HepG2 (cell line): ENCODE measurements at regions not wholly inside any gene's neighbourhood (a gene's known extent, or its start where the extent isn't known, plus 50 kb on each side); places are given as distances from the start of the nearest gene placed in this dataset.

Experiments used
- CBX1 ChIP-seq: IDR thresholded peaks from one replicate; pipeline ENCODE4 v1.6.1; 2016; ENCODE audit warnings: antibody characterized with exemption, low read depth
- CBX2 ChIP-seq, 2 experiments: fragments of 200-600 bp in 1 of 2; sonication (generic); formaldehyde crosslinking in 1 of 2; IDR thresholded peaks; 2 replicates each; pipeline versions ENCODE4 v1.7.0 to v1.8.1; 2018 to 2022; ENCODE audit warnings: low read depth in 2 of 2, low read length in 1 of 2, mild to moderate bottlenecking in 1 of 2, missing genetic modification reagents in 1 of 2
- CEBPB ChIP-seq: IDR thresholded peaks from 2 replicates; pipeline ENCODE4 v1.6.1; 2011; ENCODE audit warnings: low read depth, low read length, improper control_type of control experiment, borderline replicate concordance
- CTCF ChIP-seq: sonication (generic); formaldehyde crosslinking; IDR thresholded peaks from 2 replicates; pipeline ENCODE4 v1.5.0; 2020; ENCODE audit warnings: mild to moderate bottlenecking, missing genetic modification reagents, moderate library complexity
- FOXJ3 ChIP-seq: sonication (generic); formaldehyde crosslinking; IDR thresholded peaks from 2 replicates; pipeline ENCODE4 v1.4.0; 2020; ENCODE audit warnings: missing genetic modification reagents, mild to moderate bottlenecking, borderline replicate concordance
- MZF1 ChIP-seq: sonication (generic); formaldehyde crosslinking; IDR thresholded peaks from 2 replicates; pipeline ENCODE4 v1.8.1; 2023; ENCODE audit warnings: mild to moderate bottlenecking, missing genetic modification reagents, borderline replicate concordance
- NR3C1 ChIP-seq: sonication (generic); formaldehyde crosslinking; IDR thresholded peaks from 2 replicates; pipeline ENCODE4 v1.4.0; 2020; ENCODE audit warnings: missing genetic modification reagents
- PAX8 ChIP-seq: sonication (generic); formaldehyde crosslinking; IDR thresholded peaks from 2 replicates; pipeline ENCODE4 v1.8.0; 2022; ENCODE audit warnings: mild to moderate bottlenecking, missing genetic modification reagents, borderline replicate concordance
- PCBP1 ChIP-seq: fragments of 200-400 bp; formaldehyde crosslinking; IDR thresholded peaks from 2 replicates; pipeline ENCODE4 v1.6.1; 2017; ENCODE audit warnings: mild to moderate bottlenecking, low read depth, low read length, borderline replicate concordance
- RFX5 ChIP-seq: IDR thresholded peaks from 2 replicates; pipeline ENCODE4 v1.6.1; 2011; ENCODE audit warnings: low read depth, low read length, improper control_type of control experiment
- TP53 ChIP-seq: sonication (generic); formaldehyde crosslinking; conservative IDR thresholded peaks from 2 replicates; pipeline ENCODE4 v1.4.0; 2020; ENCODE audit warnings: missing genetic modification reagents
- ZNF746 ChIP-seq: sonication (generic); formaldehyde crosslinking; IDR thresholded peaks from 2 replicates; pipeline ENCODE4 v1.8.0; 2022; ENCODE audit warnings: mild to moderate bottlenecking, missing genetic modification reagents
- ZNF790 ChIP-seq: sonication (generic); formaldehyde crosslinking; IDR thresholded peaks from 2 replicates; pipeline ENCODE4 v1.8.0; 2022; ENCODE audit warnings: missing genetic modification reagents, mild to moderate bottlenecking, borderline replicate concordance
- ZZZ3 ChIP-seq: sonication (generic); formaldehyde crosslinking; IDR thresholded peaks from 2 replicates; pipeline ENCODE4 v1.4.0; 2020; ENCODE audit warnings: missing genetic modification reagents, mild to moderate bottlenecking, borderline replicate concordance

DNA sequence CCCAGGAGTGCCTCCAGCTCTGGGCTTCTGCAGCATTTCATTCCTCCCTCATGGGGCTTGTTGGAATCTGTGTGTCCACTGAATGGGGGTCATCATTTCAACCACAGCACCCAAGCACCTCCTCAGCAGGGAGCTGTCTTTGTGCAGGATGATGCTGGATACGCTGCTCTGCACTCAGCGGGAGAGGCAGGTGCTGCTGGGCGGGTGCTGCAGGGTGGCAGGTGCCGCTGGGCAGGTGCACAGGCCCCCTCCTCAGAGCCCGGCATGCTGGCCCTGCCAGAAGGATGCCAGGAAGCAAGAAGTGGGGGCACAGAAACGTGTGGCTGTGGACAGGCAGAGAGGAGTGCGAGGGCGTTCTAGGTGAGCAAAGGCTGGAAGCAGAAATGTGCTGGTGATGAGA, 121.8 kb upstream of the VSTM2B start:
- TF ChIP-seq ZZZ3 (no peak), TP53 (CRISPR knock-in tag) (no peak), NR3C1 (CRISPR knock-in tag) (no peak), CBX1 (no peak), CEBPB (no peak), FOXJ3 (CRISPR knock-in tag) (no peak), ZNF746 (no peak), PCBP1 (no peak), CTCF (no peak), RFX5 (no peak), PAX8 (no peak), ZNF790 (CRISPR knock-in tag) (no peak), CBX2 (IDR thresholded peaks at IDR 0.05; ENCODE audit: low read depth, low read length) (no peak), CBX2 (CRISPR knock-in tag; IDR thresholded peaks at IDR 0.05; ENCODE audit: low read depth) (no peak), MZF1 (CRISPR knock-in tag) (no peak)
